Uterus (tissue), 2 donors: ENCODE measurements at regions not wholly inside any gene's neighbourhood (a gene's known extent, or its start where the extent isn't known, plus 50 kb on each side); places are given as distances from the start of the nearest gene placed in this dataset.

Source experiments
- POLR2A ChIP-seq, 2 donors: fragments of 450-650 bp; IDR thresholded peaks; one replicate each; pipeline ENCODE4 v1.6.1; 2016; ENCODE audit warnings: antibody characterized with exemption in 2 of 2, mild to moderate bottlenecking in 1 of 2, moderate library complexity in 1 of 2
- TF ChIP-seq, protein P1 (sequence below), 4 experiments: fragments of 200-600 bp in 2 of 4; fragments of 450-650 bp in 2 of 4; sonication (generic) in 2 of 4; IDR thresholded peaks; one replicate each; pipeline ENCODE4 v1.5.1; 2016 to 2019; ENCODE audit warnings: antibody characterized with exemption in 4 of 4, mild to moderate bottlenecking in 2 of 4, moderate library complexity in 1 of 4

- TF ChIP-seq, protein P1, sequence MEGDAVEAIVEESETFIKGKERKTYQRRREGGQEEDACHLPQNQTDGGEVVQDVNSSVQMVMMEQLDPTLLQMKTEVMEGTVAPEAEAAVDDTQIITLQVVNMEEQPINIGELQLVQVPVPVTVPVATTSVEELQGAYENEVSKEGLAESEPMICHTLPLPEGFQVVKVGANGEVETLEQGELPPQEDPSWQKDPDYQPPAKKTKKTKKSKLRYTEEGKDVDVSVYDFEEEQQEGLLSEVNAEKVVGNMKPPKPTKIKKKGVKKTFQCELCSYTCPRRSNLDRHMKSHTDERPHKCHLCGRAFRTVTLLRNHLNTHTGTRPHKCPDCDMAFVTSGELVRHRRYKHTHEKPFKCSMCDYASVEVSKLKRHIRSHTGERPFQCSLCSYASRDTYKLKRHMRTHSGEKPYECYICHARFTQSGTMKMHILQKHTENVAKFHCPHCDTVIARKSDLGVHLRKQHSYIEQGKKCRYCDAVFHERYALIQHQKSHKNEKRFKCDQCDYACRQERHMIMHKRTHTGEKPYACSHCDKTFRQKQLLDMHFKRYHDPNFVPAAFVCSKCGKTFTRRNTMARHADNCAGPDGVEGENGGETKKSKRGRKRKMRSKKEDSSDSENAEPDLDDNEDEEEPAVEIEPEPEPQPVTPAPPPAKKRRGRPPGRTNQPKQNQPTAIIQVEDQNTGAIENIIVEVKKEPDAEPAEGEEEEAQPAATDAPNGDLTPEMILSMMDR (IDR thresholded peaks at IDR 0.05) = no peak
- TF ChIP-seq POLR2A (IDR thresholded peaks at IDR 0.05) = no peak
Observed at GRCh38 chr2:224182498-224182897, 143.4 kb upstream of the SERPINE2 start.
